NAMALWA (cell line): ENCODE measurements at regions not wholly inside any gene's neighbourhood (a gene's known extent, or its start where the extent isn't known, plus 50 kb on each side); places are given as distances from the start of the nearest gene placed in this dataset.
"Not testable (repeated sequence)": the region's sequence is repeated elsewhere in the genome, so short reads cannot be mapped to it uniquely, and the experiment has no call there.

Source experiments
- DNase-seq: peaks from one replicate; pipeline ENCODE4 v3.0.0-alpha.2; 2015; ENCODE audit warnings: low spot score

DNA sequence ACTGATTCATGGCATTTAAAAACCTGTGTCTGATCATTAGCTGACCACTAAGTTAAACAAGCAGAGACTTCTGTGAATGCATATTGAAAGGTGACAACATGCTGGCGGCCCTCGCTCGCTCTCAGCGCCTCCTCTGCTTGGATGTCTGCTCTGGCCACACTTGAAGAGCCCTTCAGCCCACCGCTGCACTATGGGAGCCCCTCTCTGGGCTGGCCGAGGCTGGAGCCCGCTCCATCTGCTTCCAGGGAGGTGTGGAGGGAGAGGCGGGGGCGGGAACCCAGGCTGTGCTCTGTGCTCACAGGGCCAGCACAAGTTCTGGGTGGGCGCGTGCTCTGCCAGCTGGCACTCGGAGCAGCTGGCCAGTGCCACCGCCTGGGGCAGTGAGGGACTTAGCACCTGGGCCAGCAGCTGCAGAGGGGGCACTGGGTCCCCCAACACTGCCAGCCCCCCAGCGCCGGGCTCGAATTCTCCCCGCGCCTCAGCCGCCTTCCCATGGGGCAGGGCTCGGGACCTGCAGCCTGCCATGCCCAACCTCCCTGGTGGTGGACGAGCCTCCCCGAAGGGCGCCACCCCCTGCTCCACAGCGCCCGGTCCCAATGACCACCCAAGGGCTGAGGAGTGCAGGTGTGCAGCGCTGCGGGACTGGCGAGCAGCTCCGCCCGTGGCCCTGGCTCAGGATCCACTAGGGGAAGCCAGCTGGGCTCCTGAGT is 252.4 kb downstream of the ZIC4 start:
- DNase-seq, result no peak

DNA sequence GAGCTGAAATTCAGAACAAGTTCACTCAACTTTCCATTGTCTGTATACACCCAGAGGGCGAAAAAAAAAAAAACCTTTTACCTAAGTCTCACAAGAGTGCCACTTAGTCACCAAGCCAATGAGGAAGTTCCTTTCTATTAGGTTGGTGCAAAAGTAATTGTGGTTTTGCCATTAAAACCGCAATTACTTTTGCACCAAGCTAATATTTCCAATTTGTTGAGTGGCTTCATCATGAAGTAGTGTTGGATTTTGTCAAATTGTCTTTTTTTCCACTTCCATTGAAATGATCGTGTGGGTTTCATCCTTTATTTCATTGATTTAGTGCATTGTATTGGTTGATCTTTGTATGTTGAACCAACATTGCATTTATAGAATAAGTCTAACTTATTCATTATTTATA is 253.9 kb downstream of the ZIC4 start:
- peak; percentile 31 for DNase-seq

DNA sequence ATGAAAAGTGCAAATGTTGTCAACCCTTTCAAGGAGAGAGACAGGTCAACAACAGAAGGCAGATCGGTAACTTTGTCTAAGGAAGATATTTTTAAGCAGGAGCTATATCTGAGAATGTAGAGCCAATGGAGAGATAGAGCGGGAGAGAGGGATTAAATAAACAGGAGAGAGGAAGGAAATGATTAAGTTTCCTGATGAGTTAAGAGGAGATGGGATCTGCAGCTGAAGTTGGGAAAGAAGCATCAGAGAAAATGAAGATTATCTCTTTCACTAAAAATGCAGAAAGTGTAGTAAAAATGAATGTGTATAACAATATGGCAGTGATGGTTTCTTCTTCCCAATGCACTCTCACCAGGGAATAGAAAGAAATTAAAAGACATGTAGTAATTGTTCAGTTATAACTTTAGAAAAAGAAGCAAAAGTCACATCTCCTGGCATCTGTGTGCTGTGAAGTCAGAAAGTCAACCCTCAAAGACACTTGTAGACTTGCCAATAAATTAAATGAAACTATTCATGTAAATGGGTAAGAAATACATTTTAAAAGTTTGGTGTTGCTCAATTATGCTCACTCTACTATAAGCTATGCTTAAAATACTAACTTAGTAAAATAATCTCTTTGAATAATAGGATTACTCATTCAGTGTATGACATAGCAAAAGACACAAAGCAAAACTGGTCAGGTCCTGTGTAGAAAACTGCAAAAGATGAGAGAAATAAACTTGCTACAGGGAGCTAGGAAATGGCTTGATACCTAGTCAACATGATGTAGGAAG is 264.6 kb downstream of the ZIC4 start:
- no peak for DNase-seq

DNA sequence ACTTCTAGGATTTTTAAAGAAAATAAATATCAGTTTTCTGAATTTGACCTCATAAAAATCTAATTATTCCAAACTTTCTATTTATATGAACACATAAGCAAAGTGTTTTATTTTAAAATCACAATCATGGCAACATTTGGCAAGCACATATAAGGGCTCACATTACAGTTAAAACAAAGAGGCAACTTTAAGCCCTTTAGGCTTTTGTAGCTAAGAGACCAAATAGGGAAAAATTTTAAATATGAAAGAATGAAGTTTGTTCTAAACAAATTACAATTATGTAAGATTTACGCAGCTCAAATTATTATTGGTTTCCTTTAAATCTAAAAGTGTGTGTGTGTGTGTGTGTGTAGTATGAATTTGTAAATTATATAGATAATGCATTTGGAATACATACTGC is 267.0 kb downstream of the ZIC4 start:
- DNase-seq, result no peak

DNA sequence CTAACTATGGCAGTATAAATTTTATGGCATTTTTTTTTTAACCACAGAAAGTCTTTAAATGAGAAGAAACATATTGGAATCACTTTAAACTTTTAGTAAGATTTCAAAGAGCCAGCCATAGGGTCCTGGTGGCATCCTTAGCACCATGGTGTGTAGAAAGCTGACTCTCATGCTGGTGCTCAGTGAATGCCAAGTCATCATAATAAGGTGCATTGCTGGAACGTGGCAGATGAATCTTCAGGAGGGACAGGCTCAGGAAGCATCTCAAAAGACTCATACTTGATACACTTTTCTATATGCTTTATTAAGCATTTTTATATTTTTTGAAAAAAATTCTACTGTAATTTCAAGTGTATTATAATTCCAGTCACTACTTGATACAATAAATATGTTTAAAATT is 274.2 kb downstream of the ZIC4 start:
- no peak for DNase-seq

DNA sequence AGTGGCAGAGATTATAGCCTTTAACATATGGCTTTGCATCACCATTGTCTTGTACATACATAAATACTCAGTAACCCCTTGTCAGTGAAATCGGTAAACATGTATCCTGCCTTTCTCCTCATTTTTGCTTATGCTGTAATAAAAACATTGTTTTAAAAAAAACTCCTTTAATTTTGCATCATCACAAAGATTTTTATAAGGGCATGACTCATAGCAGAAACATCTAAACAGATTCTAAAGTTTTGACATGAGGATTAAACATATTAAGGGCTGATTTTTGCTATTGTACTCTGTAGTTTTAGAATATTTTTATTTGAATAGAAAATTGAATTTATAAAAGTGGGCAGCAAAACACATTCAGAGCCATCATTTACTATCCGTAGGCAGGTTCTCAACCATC is 275.9 kb downstream of the ZIC4 start:
- no peak for DNase-seq

DNA sequence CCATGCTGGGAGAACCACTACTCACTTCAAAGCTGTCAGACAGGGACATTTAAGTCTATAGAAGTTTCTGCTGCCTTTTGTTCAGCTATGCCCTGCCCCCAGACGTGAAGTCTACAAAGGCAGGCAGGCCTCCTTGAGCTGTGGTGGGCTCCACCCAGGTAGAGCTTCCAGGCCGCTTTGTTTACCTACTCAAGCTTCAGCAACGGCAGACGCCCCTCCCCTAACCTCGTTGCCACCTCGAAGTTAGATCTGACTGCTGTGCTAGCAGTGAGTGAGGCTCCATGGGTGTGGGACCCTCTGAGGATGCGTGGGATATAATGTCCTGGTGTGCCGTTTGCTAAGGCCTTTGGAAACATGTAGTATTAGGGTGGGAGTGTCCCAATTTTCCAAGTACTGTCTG is 276.7 kb downstream of the ZIC4 start:
- no peak for DNase-seq

DNA sequence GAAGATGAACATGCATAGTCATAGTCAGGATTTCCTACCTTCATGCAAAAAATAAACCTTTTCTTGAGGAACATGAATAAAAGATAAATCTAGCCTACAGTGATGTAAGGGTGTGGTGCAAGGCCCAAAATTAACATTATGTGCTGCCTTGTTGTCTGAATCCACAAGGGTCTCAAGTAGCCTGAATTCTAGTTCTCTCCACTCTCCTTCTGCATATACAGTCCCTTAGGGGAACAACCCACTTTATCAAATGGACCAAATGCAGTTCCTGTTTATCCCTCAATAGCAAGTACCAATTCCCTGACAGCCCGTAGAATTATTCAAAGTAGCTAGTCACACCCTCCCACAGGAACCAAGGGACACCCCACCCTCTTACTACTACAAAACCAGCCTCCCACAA is 284.0 kb downstream of the ZIC4 start:
- no peak for DNase-seq

DNA sequence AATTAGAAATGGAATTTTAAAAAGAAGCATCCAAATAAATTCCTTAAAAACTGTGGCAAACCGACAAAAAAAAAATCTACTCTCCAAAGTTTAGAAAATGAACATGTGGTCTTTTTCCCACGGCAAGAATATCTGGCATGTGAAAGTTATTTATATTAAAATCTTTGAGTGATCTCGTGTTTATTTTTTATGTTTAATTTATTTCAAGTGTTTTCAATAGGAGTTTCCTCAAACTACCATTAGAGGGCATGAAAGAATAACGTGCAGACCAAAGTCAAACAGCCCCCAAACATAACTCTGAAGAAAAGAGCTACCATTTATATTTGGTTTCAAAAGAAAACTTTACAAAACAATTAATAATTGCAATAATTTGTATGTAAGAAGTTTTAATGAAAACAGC is 286.4 kb downstream of the ZIC4 start:
- peak; percentile 62 for DNase-seq

DNA sequence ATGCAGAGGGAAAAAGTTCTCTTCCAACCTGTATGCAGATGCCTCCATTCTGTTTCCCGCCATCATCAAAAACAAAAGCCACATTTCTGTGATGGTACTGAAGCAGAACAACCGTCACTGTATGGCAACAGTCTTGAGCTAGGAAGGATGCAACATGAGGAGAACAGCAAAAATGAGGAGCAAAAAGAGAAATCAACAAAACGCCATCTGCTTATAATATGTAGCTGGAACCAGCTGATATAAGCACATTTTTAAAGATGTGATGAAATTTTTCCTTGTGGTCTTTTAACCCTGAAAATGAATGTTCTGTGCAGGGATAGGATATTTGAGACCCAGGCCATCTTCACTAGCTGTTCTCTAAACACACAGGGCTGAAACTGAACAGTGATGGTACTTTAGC is 287.0 kb downstream of the ZIC4 start:
- no peak for DNase-seq

DNA sequence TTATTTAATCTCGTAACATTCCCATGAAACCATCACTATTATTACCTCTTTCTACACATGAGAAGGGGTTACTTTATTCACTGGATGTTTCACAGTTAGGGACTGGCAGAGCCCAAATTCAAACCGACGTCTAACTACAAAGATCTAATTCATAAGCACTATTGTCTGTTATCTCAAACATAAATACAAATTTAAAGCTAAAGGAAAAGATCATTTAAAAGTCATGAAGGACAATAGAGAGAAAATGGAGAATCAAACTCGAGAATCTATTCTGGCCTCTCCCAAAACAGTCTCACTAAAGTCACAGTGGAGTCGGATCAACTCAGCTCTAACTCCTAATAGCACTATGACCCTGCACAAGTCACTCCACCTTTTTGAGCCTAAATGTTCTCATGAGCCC is 287.7 kb downstream of the ZIC4 start:
- no peak for DNase-seq

DNA sequence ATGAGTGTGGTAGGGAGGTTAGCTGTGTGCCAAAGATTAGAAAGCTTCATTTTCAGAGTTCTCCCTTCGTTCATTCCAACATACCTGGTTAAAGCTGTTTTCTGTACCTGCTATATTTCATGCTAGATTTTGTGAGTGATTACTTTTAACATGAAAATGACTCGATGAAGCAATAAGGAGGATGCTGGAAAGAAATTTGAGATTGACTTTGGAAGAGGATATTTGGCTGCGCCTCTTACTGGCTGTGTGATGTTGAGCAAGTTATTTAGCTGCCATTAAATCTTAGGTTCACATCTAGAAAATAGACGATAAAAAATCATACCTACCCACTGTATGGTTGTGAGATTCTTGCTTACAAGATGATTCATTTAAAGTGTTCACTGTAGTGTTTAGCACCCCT is 288.7 kb downstream of the ZIC4 start:
- DNase-seq, result no peak

DNA sequence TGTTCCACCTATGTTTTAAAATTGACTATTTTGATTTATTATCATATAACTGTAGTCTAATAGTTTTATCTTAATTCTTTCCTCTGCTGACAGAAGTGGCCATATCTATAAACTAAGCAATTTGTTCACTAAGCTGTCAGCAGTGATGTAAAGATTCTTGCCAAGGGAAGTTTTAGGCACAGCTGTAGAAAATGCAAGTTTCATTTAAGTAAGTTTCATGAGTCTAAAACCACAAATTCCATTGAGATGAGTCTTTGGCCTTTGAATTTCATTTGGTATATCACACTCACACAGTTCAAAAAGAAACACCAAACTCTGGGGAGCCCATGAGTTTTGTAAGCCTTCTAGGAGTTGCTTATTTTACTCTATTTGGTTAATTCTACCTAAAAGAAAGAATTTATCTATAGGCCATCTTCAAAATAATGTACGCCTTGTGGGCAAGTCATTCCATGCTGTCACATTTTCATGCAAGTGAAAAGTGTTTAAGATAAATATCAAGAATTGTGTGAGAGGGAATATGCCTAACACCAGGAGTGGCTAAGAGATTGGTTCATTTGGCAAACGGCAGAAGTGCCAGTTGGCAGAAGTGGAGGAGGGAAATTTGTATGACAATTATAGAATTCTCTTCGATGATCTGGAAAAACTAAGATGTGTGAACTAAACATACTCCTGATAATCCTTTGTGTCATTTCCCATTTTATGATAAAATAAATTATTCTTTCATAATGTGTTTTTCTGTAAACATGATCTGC is 292.9 kb downstream of the ZIC4 start:
- DNase-seq, result no peak

DNA sequence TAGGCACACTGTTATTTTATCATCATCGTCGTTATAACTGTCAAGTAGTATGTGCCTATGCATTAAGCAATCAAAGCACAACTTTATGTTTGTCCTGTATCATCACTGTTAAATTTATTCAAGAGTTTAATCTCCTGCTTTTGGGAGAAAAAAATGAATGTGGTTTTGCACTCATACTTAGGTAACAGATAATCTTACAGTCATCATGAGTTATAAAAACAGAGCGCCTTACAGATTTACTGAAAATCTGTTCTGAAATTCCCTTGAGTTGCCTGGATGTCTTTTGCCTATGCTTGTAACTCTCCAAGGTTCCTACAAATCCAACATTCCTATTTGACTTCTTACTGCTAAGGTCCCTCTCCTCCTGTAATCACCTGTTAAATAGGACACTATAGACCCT is 307.3 kb downstream of the ZIC4 start:
- DNase-seq, result no peak

DNA sequence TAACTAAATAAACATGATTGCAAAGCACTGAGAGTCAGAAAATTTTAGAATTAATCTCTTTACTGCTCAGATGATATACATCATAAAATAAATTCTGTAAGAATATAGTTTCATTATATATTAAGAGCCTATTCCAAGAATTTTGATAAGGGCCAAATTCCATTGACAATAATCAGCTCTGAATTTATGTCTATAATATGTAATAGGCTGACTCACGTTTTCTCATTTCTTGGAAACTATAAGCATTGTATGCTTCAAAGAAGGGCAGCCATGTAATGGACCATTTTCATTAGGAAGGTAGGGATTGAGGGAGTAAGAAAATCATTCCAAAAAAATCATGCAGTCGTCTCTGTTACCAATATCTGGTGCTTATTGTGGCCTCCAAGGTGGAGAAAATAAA is 315.9 kb downstream of the ZIC4 start:
- no peak for DNase-seq

DNA sequence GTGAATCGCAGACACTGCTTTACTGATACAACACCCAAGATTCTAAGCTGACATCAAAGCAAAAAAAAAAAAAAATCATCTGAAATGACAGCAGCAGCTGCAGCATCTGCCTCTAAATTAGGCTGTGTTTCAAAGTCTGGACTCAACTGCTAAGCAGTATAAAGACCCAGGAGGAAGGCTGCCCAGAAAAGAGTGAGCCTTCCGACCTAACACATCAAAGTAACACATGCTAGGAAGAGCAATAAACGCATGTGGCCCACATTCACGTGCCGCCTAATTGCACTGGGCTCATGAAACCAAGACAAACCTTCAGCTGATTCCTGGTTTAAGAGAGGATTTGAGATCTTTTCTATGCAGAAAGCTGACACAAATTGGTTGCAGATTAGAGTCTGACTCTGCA is 317.1 kb downstream of the ZIC4 start:
- DNase-seq, result no peak

DNA sequence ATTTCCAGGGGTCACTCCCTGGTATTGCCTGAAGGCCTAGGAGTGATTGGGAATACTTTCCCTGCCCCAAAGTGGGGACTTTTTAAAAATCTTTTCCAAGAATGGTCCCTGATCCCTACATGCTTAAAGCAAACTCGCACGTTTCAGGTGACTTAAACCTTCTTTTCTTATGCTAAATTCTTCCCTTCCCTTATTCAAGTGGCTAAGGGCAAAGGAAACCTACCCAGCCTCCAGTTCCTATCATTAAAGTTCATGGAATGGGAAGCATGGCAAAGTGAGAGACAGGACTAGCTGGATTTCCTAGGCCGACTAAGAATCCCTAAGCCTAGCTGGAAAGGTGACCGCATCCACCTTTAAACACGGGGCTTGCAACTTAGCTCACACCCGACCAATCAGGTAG is 346.8 kb downstream of the ZIC4 start:
- DNase-seq, result not testable (repeated sequence)

DNA sequence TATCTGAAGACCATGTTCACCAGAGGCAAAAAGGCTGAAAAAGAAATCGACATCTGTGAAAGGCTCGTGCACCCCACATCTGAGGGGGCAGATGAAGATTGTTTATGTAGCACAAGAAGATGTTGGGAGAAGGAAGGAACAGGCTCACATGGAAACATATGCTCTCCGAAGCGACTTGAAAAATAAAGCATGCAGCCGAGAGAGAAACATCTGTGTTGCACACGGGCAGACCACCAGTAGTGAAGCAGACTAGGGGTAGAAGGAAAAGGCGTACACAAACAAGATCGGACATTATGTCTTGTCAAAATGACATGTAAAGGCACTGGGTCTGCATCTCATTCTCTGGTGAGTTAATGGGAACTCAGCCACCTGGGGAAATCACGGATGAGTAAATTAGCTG is 356.5 kb downstream of the ZIC4 start:
- no peak for DNase-seq

DNA sequence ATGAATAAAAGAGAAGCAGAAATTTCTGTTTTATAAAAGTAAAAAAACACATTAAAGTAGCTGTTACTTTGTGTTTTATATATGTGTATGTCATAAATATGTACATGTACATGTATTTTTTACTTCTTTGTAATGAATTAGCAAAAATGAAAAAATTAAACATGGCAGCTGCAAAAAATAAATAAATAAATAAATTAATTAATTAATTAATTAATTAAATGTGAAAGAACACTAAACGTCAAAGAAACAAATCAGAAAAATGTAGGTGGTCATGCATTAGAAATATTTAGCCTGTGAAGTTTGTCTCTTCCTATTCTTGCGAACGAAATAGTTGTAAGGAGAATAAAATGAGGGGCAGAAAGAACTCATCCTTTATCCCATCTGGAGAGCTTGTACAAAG is 357.0 kb downstream of the ZIC4 start:
- DNase-seq, result no peak

DNA sequence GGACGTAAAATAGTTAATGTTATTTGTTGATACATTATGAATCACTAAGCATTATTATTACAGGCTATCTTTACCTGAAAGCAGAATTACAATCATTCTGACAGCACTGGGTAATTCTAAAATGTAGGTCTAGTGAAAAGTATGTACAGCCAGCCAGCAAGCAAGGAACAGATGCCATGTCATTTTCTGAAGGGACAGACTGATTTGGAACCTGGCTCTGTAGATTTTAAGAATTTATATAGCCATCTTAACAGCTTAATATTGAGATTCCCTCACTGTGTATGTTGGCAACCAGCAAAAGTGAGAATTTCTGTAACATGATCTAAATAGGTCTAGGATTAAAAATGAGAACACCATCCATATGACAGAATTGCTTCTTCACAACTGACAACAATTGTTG is 359.4 kb downstream of the ZIC4 start:
- DNase-seq, result no peak

DNA sequence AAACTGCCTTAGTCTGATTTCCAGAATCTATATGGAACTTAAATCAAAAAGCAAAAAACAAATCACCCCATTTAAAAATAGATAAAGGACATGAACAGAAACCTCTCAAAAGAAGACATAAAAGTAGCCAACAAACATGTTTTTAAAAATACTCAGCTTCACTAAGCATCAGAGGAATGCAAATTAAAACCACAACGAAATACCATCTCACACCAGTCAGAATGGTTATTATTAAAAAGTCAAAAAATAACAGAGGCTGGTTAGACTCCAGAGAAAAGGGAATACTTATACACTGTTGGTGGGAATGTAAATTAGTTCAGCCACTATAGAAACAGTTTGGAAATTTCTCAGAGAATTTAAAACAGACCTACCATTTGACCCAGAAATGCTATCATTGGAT is 367.9 kb downstream of the ZIC4 start:
- no peak for DNase-seq

DNA sequence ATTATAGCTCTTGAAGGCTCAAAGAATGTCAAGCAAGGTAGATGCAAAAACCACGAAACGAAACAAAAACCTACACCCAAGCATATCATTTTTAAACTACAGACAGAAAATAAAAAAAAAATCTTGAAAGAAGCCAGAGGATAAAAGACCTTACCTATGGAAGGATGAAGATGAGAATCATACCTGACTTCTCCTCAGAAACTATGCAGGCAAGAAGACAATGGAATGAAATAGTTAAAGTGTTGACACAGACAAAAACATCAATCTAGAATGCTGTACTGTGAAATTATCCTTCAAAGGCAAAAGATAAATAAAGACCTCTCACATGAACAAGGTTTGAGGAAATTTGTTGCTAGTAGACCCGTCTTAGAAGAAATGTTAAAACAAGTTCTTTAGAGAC is 372.0 kb downstream of the ZIC4 start:
- DNase-seq, result no peak

DNA sequence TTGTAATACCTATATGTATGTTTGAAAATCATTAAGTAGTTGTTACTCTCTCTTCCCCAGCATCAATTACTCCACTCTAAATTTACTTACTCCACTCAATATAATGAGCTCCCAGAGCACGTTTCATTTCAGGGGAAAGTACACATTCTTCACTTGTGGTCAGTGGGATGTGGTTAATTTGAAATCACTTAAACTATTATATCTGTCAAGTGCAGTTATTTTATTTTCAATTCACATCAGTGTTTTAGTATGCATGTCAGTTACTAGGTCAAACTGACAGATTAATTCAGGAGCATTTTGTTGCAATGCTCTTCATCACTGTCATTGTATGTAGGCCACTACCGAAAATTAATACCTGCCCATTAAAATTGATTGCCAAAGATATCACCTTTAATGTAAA is 376.1 kb downstream of the ZIC4 start:
- no peak for DNase-seq
